ENCODE measurements at regions not wholly inside any gene's neighbourhood (a gene's known extent, or its start where the extent isn't known, plus 50 kb on each side); places are given as distances from the start of the nearest gene placed in this dataset.

- no peak for DNase-seq (ENCODE audit: low read depth, low spot score)
- in situ Hi-C loops (cut with HindIII; ENCODE audit: low pct_unique_long_range_greater_than_20kb, low sequenced_read_pairs): no loop called here
Observed at GRCh38 chrX:96410927-96411326, 273.7 kb upstream of the DIAPH2 start.

- in situ Hi-C loops (cut with HindIII; ENCODE audit: low pct_unique_long_range_greater_than_20kb, low sequenced_read_pairs): no loop called here
- DNase-seq (ENCODE audit: low read depth, low spot score): no peak
Observed at GRCh38 chrX:96417695-96418094, 266.9 kb upstream of the DIAPH2 start.

GRCh38 chrX:96424007-96424406, 260.6 kb upstream of the DIAPH2 start:
- in situ Hi-C loops (cut with HindIII; ENCODE audit: low pct_unique_long_range_greater_than_20kb, low sequenced_read_pairs): no loop called here
- no peak for DNase-seq (ENCODE audit: low read depth, low spot score)

DNA sequence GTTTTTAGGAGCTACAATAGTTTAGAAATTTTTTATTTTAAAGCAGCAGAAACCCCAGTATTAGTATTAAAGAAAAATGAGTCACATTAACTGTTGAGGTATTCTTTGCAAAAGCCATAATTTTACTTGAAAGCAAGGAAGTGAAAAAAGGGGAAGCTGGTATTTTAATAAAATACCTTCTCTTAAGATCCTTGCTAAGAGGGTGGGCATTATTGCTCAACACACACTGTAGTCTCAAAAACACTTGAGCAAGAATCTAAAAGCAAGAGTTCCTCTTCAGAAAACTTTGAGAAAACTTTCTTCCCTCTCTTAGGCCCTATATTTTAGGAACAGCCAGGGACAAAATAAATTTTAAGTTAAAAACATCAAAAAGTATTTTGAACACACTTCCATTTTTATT, 259.4 kb upstream of the DIAPH2 start:
- in situ Hi-C loops (cut with HindIII; ENCODE audit: low pct_unique_long_range_greater_than_20kb, low sequenced_read_pairs): no loop called here
- no peak for DNase-seq (ENCODE audit: low read depth, low spot score)

DNA sequence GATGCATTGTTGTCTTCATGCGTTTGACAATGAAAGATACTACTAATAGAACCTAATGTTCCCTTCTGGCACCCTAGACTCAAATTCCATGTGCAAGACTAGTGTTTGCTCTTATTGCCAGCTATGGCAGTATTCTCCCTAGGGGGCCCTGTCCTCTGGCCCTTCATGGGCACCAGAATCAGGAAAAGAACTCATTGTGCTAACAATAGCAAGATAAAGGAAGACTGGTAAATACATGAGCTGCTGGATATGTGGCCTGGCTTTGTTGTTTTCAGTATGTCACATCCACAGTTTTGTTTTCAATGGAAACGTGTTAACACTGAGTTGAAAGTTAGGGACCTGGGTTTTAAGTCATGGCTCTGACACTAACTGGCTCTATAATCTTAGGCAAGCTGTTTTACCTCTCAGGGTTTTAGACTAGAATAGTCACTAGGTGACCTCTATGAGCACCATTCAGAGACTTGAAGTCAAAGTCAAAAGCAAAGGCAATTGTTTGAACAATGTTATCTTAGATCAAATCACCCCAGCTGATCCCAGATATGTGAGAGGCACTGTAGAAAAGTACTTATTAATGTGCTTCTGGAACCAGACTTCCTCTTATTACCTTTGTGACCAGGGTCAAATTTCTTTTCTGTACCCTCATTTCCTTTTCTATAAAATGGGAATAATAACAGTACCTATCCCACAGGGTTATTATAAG, 253.7 kb upstream of the DIAPH2 start:
- in situ Hi-C loops (cut with HindIII; ENCODE audit: low pct_unique_long_range_greater_than_20kb, low sequenced_read_pairs): no loop called here
- DNase-seq (ENCODE audit: low read depth, low spot score): no peak

GRCh38 chrX:96432647-96433046, 252.0 kb upstream of the DIAPH2 start:
- DNase-seq (ENCODE audit: low read depth, low spot score): no peak
- in situ Hi-C loops (cut with HindIII; ENCODE audit: low pct_unique_long_range_greater_than_20kb, low sequenced_read_pairs): no loop called here

DNA sequence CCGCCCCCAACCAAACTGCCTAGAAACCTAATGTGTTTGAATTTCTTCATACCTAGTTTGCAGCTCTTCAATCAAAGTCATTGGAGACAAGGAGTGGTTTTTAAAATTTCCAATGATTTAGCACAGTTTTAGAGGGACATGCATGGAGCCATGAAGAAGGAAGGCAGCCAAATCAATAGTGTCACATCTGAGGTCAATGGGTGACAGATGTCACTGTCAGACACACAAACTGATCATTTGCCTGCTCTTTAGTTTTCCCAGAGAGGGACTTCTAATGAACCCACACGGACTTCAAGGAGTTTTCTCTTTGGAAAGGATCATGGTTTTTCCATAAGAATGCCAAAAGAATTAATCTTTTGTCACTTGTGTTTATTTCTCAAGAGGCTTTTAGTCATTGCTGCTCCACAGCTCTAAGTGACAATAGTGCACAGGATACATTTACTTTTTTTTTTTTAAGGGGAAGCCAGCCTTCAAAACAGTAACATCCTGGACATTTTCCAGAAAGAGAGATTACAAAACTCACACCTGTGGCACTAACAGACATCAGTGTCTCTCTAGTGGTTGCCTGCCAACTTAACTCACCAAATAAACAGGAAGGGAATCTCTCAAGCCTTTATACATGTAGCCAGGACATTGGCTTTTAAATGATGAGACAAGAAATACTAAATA, 251.1 kb upstream of the DIAPH2 start:
- in situ Hi-C loops (cut with HindIII; ENCODE audit: low pct_unique_long_range_greater_than_20kb, low sequenced_read_pairs): no loop called here
- no peak for DNase-seq (ENCODE audit: low read depth, low spot score)

DNA sequence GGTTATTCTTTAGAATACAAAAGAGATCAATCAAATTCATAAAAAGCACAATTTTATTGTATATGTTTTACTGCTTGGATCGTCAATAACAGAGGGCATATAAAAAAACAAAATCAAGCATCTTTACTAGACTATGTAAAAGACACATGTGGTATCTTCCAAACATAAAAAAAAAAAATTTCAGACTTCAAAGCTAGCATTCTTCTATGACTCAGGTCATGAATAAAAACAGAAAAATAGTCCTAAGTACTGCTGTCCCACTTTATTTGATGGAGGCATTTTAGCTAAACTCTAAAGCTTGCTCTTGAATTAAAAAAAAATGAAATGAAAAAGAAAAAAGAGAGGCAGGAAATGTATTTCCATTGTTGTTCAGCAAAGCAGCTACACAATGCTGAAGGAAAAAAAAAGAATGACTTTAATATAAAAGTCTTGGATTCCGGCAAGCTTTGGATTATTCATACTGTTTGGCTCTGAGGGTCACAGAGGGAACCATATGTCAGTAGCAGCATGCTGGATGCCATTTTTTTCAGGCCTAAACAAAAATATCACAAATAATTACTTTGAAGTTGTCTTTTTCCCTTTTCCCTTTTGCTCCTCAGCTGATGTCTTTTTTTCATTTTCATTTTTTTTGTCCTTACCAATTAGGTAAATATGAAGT, 249.1 kb upstream of the DIAPH2 start:
- no peak for DNase-seq (ENCODE audit: low read depth, low spot score)
- in situ Hi-C loops (cut with HindIII; ENCODE audit: low pct_unique_long_range_greater_than_20kb, low sequenced_read_pairs): no loop called here

- in situ Hi-C loops (cut with HindIII; ENCODE audit: low pct_unique_long_range_greater_than_20kb, low sequenced_read_pairs): no loop called here
- DNase-seq (ENCODE audit: low read depth, low spot score): peak; percentile 1
Observed at GRCh38 chrX:96436105-96436504, 248.5 kb upstream of the DIAPH2 start.

GRCh38 chrX:96438803-96439202, 245.8 kb upstream of the DIAPH2 start:
- in situ Hi-C loops (cut with HindIII; ENCODE audit: low pct_unique_long_range_greater_than_20kb, low sequenced_read_pairs): no loop called here
- DNase-seq (ENCODE audit: low read depth, low spot score): no peak

- in situ Hi-C loops (cut with HindIII; ENCODE audit: low pct_unique_long_range_greater_than_20kb, low sequenced_read_pairs): no loop called here
- no peak for DNase-seq (ENCODE audit: low read depth, low spot score)
Observed at GRCh38 chrX:96440941-96441340, 243.7 kb upstream of the DIAPH2 start.

- DNase-seq (ENCODE audit: low read depth, low spot score): no peak
- in situ Hi-C loops (cut with HindIII; ENCODE audit: low pct_unique_long_range_greater_than_20kb, low sequenced_read_pairs): no loop called here
Observed at GRCh38 chrX:96445531-96446065, 239.0 kb upstream of the DIAPH2 start.

DNA sequence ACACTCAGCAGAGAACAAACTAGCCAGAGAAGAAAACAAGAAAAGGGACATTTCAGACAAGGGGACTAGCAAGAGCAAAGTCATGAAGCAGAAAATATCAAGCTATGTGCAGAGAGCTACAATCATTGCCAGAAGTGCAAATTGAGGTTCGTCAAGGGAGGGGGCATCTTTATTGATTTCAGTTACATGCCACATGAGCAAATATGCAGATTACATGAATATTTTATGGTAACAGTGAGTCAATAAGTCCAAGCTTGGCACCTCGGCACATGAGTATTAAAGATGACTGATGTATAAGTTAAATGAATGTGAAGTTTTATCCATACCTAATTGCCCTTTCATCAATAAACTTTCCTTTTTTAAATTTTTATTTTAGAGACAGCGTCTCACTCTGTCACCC, 238.1 kb upstream of the DIAPH2 start:
- in situ Hi-C loops (cut with HindIII; ENCODE audit: low pct_unique_long_range_greater_than_20kb, low sequenced_read_pairs): no loop called here
- DNase-seq (ENCODE audit: low read depth, low spot score): no peak

- in situ Hi-C loops (cut with HindIII; ENCODE audit: low pct_unique_long_range_greater_than_20kb, low sequenced_read_pairs): no loop called here
- no peak for DNase-seq (ENCODE audit: low read depth, low spot score)
Observed at GRCh38 chrX:96447161-96447560, 237.5 kb upstream of the DIAPH2 start.

DNA sequence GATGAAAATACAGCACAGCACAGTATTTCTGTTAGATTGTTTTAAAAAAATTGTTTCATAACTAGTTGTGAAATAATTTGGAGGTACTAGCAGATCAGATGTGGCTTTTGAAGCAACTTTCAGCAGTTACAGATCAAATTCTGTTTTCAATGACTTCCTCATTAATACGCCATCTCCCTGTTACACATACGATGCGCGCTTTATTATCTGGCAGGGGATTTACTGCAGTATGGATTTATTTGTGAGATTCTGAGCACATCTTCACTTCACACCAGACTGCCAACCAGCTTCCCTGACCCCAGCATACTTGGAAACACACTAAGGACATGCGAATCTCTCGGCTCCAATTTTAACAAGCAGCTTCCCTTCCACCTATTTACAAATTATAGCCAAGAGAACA, 235.5 kb upstream of the DIAPH2 start:
- in situ Hi-C loops (cut with HindIII; ENCODE audit: low pct_unique_long_range_greater_than_20kb, low sequenced_read_pairs): no loop called here
- DNase-seq (ENCODE audit: low read depth, low spot score): no peak

- DNase-seq (ENCODE audit: low read depth, low spot score): no peak
- in situ Hi-C loops (cut with HindIII; ENCODE audit: low pct_unique_long_range_greater_than_20kb, low sequenced_read_pairs): no loop called here
Observed at GRCh38 chrX:96449896-96450295, 234.7 kb upstream of the DIAPH2 start.

DNA sequence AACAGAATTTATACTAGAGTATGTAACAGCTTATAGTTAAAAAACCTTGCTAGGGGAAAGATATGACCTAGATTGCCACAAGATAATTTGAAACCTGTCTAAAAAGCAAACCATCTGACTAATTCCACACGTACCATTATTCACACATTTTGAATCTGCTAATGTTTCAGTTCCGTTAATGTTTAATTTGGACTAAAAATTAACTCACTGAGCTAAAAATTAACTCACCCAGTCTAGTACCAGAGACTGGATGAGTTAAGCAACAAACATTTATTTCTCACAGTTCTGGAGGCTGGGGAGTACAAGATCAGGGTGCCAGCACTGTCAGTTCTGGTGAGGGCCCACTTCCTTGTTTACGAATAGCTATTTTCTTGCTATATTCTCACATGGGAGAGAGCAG, 231.5 kb upstream of the DIAPH2 start:
- DNase-seq (ENCODE audit: low read depth, low spot score): no peak
- in situ Hi-C loops (cut with HindIII; ENCODE audit: low pct_unique_long_range_greater_than_20kb, low sequenced_read_pairs): no loop called here

DNA sequence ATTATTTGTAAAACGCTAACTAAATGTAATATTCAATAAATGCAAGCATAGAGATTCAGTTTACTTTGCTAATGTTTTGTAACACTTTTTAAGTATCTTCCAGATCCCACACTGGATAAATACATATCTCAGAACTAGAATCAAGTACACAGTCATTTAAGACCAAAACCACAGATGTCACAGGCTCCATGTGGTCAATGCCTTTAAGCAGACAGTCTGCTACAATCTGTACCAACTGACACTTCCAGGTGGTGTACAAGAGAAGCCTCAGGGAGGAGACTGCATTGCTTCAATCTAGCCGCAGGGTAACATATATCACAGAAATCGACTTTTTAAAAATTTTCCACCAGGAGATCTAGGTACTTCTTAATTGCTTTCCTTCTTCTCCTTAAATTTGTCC, 229.6 kb upstream of the DIAPH2 start:
- no peak for DNase-seq (ENCODE audit: low read depth, low spot score)
- in situ Hi-C loops (cut with HindIII; ENCODE audit: low pct_unique_long_range_greater_than_20kb, low sequenced_read_pairs): no loop called here
